Panc1 (cell line): ENCODE measurements at regions not wholly inside any gene's neighbourhood (a gene's known extent, or its start where the extent isn't known, plus 50 kb on each side); places are given as distances from the start of the nearest gene placed in this dataset.

Source experiments
- ATAC-seq: fragments of 200-7000 bp; cut with Tn5 transposase; 2 replicates; pipeline ENCODE4 v1.9.1; 2020; ENCODE audit warnings: mild to moderate bottlenecking, moderate library complexity
- BruUV-seq: library from RNA; stranded (reverse); fragments of 400-500 nt; replicated peaks from 2 replicates; lab custom pipeline; 2021; lab: Mats Ljungman, UMichigan
- CTCF ChIA-PET: fragments of 300-600 bp; sonication (Branson Sonifier 250); formaldehyde crosslinking; loops from one replicate; lab custom pipeline; 2022; ENCODE audit warnings: antibody characterized with exemption; lab: Charles Lee
- POLR2A ChIA-PET: fragments of 300-600 bp; sonication (Branson Sonifier 250); formaldehyde crosslinking; loops from one replicate; lab custom pipeline; 2022; ENCODE audit warnings: antibody characterized with exemption; lab: Charles Lee
- DNase-seq: peaks from one replicate; pipeline ENCODE4 v3.0.0-alpha.2; 2010; ENCODE audit warnings: low read depth, low spot score
- H3K27ac ChIP-seq: 2 replicates; pipeline ENCODE4 v1.5.1; 2011; ENCODE audit warnings: mild to moderate bottlenecking, low read length, inconsistent platforms
- H3K27me3 ChIP-seq: fragments of 200-500 bp; sonication (Bioruptor generic); 2 replicates; pipeline ENCODE4 v1.6.0; 2014; ENCODE audit warnings: low read length, inconsistent platforms; ENCODE audit not compliant: control insufficient read depth, insufficient read depth
- H3K36me3 ChIP-seq: fragments of 200-500 bp; sonication (Bioruptor generic); 2 replicates; pipeline ENCODE4 v1.5.1; 2014; ENCODE audit warnings: inconsistent platforms, mild to moderate bottlenecking, low read length, moderate library complexity; ENCODE audit not compliant: control insufficient read depth, insufficient read depth
- H3K4me1 ChIP-seq: 2 replicates; pipeline ENCODE4 v1.5.1; 2011; ENCODE audit warnings: inconsistent platforms, mild to moderate bottlenecking, low read length, moderate library complexity; ENCODE audit not compliant: control insufficient read depth, insufficient read depth
- H3K4me3 ChIP-seq, 2 experiments: 2 replicates each; pipeline ENCODE4 v1.5.1; 2011 to 2012; ENCODE audit warnings: low read depth in 2 of 2, low read length in 2 of 2, mild to moderate bottlenecking in 2 of 2, inconsistent platforms in 1 of 2, moderate library complexity in 1 of 2
- H3K9me3 ChIP-seq: fragments of 200-500 bp; sonication (Bioruptor generic); 2 replicates; pipeline ENCODE4 v1.5.1; 2014; ENCODE audit warnings: low read depth, mild to moderate bottlenecking, inconsistent platforms, low read length, moderate library complexity; ENCODE audit not compliant: control insufficient read depth, insufficient read depth
- POLR2AphosphoS5 ChIP-seq: IDR thresholded peaks from 2 replicates; pipeline ENCODE4 v1.6.1; 2012; ENCODE audit warnings: mild to moderate bottlenecking, low read depth, low read length, moderate library complexity
- SIN3A ChIP-seq: IDR thresholded peaks from 2 replicates; pipeline ENCODE4 v1.6.1; 2012; ENCODE audit warnings: low read depth, mild to moderate bottlenecking, low read length, moderate library complexity, borderline replicate concordance; ENCODE audit not compliant: insufficient read depth
- TCF7L2 ChIP-seq: IDR thresholded peaks from 2 replicates; pipeline ENCODE4 v1.6.1; 2011; ENCODE audit warnings: mild to moderate bottlenecking, low read depth, low read length, inconsistent platforms
- in situ Hi-C: cut with HindIII; loops from 2 replicates; pipeline ENCODE4 v1.10.0; 2016; ENCODE audit warnings: low sequenced_read_pairs, low pct_unique_long_range_greater_than_20kb
- intact Hi-C: fragments of 100-400 bp; cut with micrococcal nuclease; formaldehyde crosslinking; loops from one replicate; pipeline ENCODE4 v1.10.0; 2022; ENCODE audit not compliant: unreplicated experiment
- TF ChIP-seq, protein P1 (sequence below): fragments of 450-650 bp; IDR thresholded peaks from 2 replicates; pipeline ENCODE4 v1.5.1; 2017; ENCODE audit warnings: mild to moderate bottlenecking
- TF ChIP-seq, protein P2 (sequence below), 2 experiments: IDR thresholded peaks; 2 replicates each; pipeline ENCODE4 v1.6.1; 2011 to 2012; ENCODE audit warnings: low read depth in 2 of 2, control low read depth in 1 of 2, low read length in 1 of 2, mild to moderate bottlenecking in 1 of 2, moderate library complexity in 1 of 2; ENCODE audit not compliant: insufficient read depth in 1 of 2

DNA sequence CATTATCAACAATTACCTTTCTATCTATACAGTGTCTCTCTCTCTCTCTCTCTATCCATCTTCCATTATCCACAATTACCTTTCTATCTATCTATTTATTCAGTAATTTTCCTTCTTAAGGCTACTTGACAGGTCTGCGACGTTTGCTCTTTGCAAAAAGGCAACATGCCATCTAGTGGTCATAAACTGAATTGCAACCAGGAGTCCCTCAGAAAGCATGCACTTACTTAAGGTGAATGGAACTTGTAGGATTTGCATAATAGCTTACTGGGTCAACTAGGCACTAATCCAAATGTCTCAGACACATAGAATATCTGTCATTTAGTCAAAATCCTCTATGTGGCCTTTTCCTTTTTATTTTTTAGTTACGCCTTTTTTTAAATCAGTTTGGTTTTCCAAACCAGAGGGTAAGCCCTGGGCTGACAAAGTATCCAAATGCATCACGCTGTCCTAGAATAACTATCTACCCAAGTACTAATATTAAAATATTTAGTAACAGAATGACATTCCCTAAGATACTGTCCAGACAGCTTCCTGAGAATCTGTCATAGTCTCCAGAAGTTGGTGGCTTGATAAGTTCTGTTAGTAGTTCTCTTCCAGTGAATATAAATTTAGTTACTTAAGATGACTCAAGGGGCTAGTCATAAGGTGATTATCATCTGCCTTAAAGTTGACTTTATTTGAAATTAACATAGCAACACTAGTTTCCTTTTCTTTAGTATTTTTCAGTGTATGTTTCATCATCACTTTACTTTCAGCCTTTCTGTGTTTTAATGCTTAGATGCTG lies 208.3 kb downstream of the PPP1R3A start:
- intact Hi-C loops (no loop called here), in situ Hi-C loops (no loop called here)
- Histone ChIP-seq H3K9me3 (no peaks in the 10 kb centered on the region), H3K4me1 (no peaks in the 10 kb centered on the region), H3K36me3 (no peaks in the 10 kb centered on the region), H3K27me3 (no peaks in the 10 kb centered on the region), H3K4me3 (no peak overlapping the region), H3K27ac (no peak overlapping the region)
- BruUV-seq, result no TSS peak
- ChIA-PET CTCF (interaction anchor here (0.7 kb wide), 1 partner anchor 229 kb away, joined by 3 read pairs; no protein-coding TSS in a partner anchor), POLR2A (no interaction called here)
- DNase-seq, result peak; percentile 86
- ATAC-seq, result peak; percentile 87
- TF ChIP-seq TCF7L2, result no peak
- TF ChIP-seq, protein P1, sequence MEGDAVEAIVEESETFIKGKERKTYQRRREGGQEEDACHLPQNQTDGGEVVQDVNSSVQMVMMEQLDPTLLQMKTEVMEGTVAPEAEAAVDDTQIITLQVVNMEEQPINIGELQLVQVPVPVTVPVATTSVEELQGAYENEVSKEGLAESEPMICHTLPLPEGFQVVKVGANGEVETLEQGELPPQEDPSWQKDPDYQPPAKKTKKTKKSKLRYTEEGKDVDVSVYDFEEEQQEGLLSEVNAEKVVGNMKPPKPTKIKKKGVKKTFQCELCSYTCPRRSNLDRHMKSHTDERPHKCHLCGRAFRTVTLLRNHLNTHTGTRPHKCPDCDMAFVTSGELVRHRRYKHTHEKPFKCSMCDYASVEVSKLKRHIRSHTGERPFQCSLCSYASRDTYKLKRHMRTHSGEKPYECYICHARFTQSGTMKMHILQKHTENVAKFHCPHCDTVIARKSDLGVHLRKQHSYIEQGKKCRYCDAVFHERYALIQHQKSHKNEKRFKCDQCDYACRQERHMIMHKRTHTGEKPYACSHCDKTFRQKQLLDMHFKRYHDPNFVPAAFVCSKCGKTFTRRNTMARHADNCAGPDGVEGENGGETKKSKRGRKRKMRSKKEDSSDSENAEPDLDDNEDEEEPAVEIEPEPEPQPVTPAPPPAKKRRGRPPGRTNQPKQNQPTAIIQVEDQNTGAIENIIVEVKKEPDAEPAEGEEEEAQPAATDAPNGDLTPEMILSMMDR, result peak; percentile 85; the same call in 1 of the 2 replicates

GRCh38 chr7:113705439-113705838 lies 213.4 kb downstream of the PPP1R3A start:
- in situ Hi-C loops (no loop called here), intact Hi-C loops (no loop called here)
- no peaks in the 10 kb centered on the region for H3K36me3 ChIP-seq
- no peak for TF ChIP-seq POLR2AphosphoS5
- no peak for TF ChIP-seq TCF7L2
- TF ChIP-seq SIN3A, result no peak
- TF ChIP-seq, protein P2, sequence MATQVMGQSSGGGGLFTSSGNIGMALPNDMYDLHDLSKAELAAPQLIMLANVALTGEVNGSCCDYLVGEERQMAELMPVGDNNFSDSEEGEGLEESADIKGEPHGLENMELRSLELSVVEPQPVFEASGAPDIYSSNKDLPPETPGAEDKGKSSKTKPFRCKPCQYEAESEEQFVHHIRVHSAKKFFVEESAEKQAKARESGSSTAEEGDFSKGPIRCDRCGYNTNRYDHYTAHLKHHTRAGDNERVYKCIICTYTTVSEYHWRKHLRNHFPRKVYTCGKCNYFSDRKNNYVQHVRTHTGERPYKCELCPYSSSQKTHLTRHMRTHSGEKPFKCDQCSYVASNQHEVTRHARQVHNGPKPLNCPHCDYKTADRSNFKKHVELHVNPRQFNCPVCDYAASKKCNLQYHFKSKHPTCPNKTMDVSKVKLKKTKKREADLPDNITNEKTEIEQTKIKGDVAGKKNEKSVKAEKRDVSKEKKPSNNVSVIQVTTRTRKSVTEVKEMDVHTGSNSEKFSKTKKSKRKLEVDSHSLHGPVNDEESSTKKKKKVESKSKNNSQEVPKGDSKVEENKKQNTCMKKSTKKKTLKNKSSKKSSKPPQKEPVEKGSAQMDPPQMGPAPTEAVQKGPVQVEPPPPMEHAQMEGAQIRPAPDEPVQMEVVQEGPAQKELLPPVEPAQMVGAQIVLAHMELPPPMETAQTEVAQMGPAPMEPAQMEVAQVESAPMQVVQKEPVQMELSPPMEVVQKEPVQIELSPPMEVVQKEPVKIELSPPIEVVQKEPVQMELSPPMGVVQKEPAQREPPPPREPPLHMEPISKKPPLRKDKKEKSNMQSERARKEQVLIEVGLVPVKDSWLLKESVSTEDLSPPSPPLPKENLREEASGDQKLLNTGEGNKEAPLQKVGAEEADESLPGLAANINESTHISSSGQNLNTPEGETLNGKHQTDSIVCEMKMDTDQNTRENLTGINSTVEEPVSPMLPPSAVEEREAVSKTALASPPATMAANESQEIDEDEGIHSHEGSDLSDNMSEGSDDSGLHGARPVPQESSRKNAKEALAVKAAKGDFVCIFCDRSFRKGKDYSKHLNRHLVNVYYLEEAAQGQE (IDR thresholded peaks at IDR 0.05; ENCODE audit: insufficient read depth in 1 of 2, low read depth in 2 of 2, low read length in 1 of 2), result no peak
- TF ChIP-seq, protein P1, result no peak
- ChIA-PET CTCF (no interaction called here), POLR2A (no interaction called here)
- H3K4me3 ChIP-seq, result no peak overlapping the region
- no peaks in the 10 kb centered on the region for H3K9me3 ChIP-seq
- no peak overlapping the region for H3K27ac ChIP-seq
- no peaks in the 10 kb centered on the region for H3K27me3 ChIP-seq
- no peak for DNase-seq
- BruUV-seq, result no TSS peak
- H3K4me1 ChIP-seq, result no peaks in the 10 kb centered on the region
- no peak for ATAC-seq
